IMR-90 (cell line): ENCODE measurements at regions not wholly inside any gene's neighbourhood (a gene's known extent, or its start where the extent isn't known, plus 50 kb on each side); places are given as distances from the start of the nearest gene placed in this dataset.

Experiments used
- ATAC-seq: fragments of 200-7000 bp; cut with Tn5 transposase; 2 replicates; pipeline ENCODE4 v1.9.1; 2020; ENCODE audit warnings: low read depth, mild to moderate bottlenecking, moderate library complexity
- BruUV-seq: library from RNA; stranded (reverse); fragments of 400-500 nt; replicated peaks from 2 replicates; lab custom pipeline; 2021; lab: Mats Ljungman, UMichigan
- CTCF ChIA-PET: fragments of 300-600 bp; formaldehyde crosslinking; extraction: SDS; loops from one replicate; lab custom pipeline; 2021; ENCODE audit warnings: antibody characterized with exemption; lab: Yijun Ruan, JAX
- POLR2A ChIA-PET: fragments of 300-600 bp; sonication (Branson Sonifier 250); formaldehyde crosslinking; loops from one replicate; lab custom pipeline; 2022; ENCODE audit warnings: antibody characterized with exemption; ENCODE audit not compliant: unreplicated experiment; lab: Charles Lee
- DNase-seq: peaks from one replicate; pipeline ENCODE4 v3.0.0; 2013
- H2AFZ ChIP-seq: replicated peaks from 2 replicates; pipeline ENCODE3; 2013; ENCODE audit warnings: low read length, mild to moderate bottlenecking; ENCODE audit not compliant: poor library complexity
- H2AK5ac ChIP-seq: 2 replicates; pipeline ENCODE4 v1.6.1; 2013; ENCODE audit warnings: low read depth, low read length, inconsistent platforms
- H2AK9ac ChIP-seq: replicated peaks from 2 replicates; pipeline ENCODE3; 2013; ENCODE audit warnings: mild to moderate bottlenecking, low read depth, low read length, moderate library complexity; ENCODE audit not compliant: poor library complexity
- H2BK120ac ChIP-seq: 2 replicates; pipeline ENCODE4 v1.6.1; 2013; ENCODE audit warnings: low read depth, low read length, inconsistent platforms
- H2BK15ac ChIP-seq: 3 replicates; pipeline ENCODE4 v1.6.1; 2013; ENCODE audit warnings: low read depth, low read length, inconsistent platforms
- H2BK20ac ChIP-seq: 2 replicates; pipeline ENCODE4 v1.6.1; 2013; ENCODE audit warnings: low read depth, mild to moderate bottlenecking, inconsistent platforms, low read length, moderate library complexity
- H2BK5ac ChIP-seq: 2 replicates; pipeline ENCODE4 v1.6.1; 2013; ENCODE audit warnings: mild to moderate bottlenecking, low read depth, low read length, inconsistent platforms; ENCODE audit not compliant: poor library complexity, severe bottlenecking
- H3K14ac ChIP-seq: replicated peaks from 2 replicates; pipeline ENCODE4 v1.6.1; 2013; ENCODE audit warnings: low read depth, low read length, inconsistent platforms
- H3K18ac ChIP-seq: 2 replicates; pipeline ENCODE4 v1.6.1; 2013; ENCODE audit warnings: low read depth, low read length, control low read depth
- H3K23ac ChIP-seq: 2 replicates; pipeline ENCODE4 v1.6.1; 2013; ENCODE audit warnings: low read depth, low read length, inconsistent platforms
- H3K27ac ChIP-seq: 2 replicates; pipeline ENCODE4 v1.5.1; 2013; ENCODE audit warnings: mild to moderate bottlenecking, control low read depth, low read length; ENCODE audit not compliant: insufficient read depth
- H3K27me3 ChIP-seq: 2 replicates; pipeline ENCODE4 v1.6.1; 2013; ENCODE audit warnings: low read length; ENCODE audit not compliant: control insufficient read depth, insufficient read depth
- H3K36me3 ChIP-seq: 2 replicates; pipeline ENCODE4 v1.6.1; 2013; ENCODE audit warnings: low read length, mixed read lengths; ENCODE audit not compliant: control insufficient read depth, insufficient read depth
- H3K4ac ChIP-seq: 2 replicates; pipeline ENCODE4 v1.6.1; 2013; ENCODE audit warnings: low read depth, low read length, inconsistent platforms
- H3K4me1 ChIP-seq: 2 replicates; pipeline ENCODE4 v1.6.1; 2013; ENCODE audit warnings: low read length, mixed read lengths; ENCODE audit not compliant: control insufficient read depth, insufficient read depth
- H3K4me2 ChIP-seq: 2 replicates; pipeline ENCODE4 v1.6.1; 2013; ENCODE audit warnings: low read depth, mild to moderate bottlenecking, control low read depth, low read length, moderate library complexity
- H3K4me3 ChIP-seq: 2 replicates; pipeline ENCODE4 v1.5.1; 2013; ENCODE audit warnings: low read depth, mild to moderate bottlenecking, control low read depth, low read length, moderate library complexity; ENCODE audit not compliant: insufficient read depth
- H3K56ac ChIP-seq: 2 replicates; pipeline ENCODE4 v1.6.1; 2013; ENCODE audit warnings: low read length, inconsistent platforms; ENCODE audit not compliant: insufficient read depth; ENCODE audit errors: extremely low read depth
- H3K79me1 ChIP-seq, 2 experiments: 2 replicates each; pipeline ENCODE4 v1.6.1; 2013; ENCODE audit warnings: low read length in 2 of 2, inconsistent platforms in 1 of 2, low read depth in 1 of 2
- H3K9ac ChIP-seq: 2 replicates; pipeline ENCODE4 v1.6.1; 2013; ENCODE audit warnings: low read depth, low read length, control low read depth
- H3K9me1 ChIP-seq: 2 replicates; pipeline ENCODE4 v1.6.1; 2013; ENCODE audit warnings: low read length, inconsistent platforms; ENCODE audit not compliant: insufficient read depth
- H3K9me3 ChIP-seq: 2 replicates; pipeline ENCODE4 v1.6.1; 2013; ENCODE audit warnings: low read length; ENCODE audit not compliant: control insufficient read depth, insufficient read depth
- H4K20me1 ChIP-seq: 2 replicates; pipeline ENCODE4 v1.6.1; 2013; ENCODE audit warnings: low read length, inconsistent platforms; ENCODE audit not compliant: insufficient read depth
- H4K5ac ChIP-seq: 2 replicates; pipeline ENCODE4 v1.6.1; 2013; ENCODE audit warnings: mild to moderate bottlenecking, low read depth, low read length, control low read depth
- H4K8ac ChIP-seq, 2 experiments: 2 replicates each; pipeline ENCODE4 v1.6.1; 2013; ENCODE audit warnings: low read depth in 2 of 2, low read length in 2 of 2, control low read depth in 1 of 2, inconsistent platforms in 1 of 2
- H4K91ac ChIP-seq: 2 replicates; pipeline ENCODE4 v1.6.1; 2013; ENCODE audit warnings: low read depth, low read length, inconsistent platforms; ENCODE audit not compliant: insufficient read depth
- CHD1 ChIP-seq: IDR thresholded peaks from 2 replicates; pipeline ENCODE4 v1.6.1; 2012; ENCODE audit warnings: low read depth, low read length, improper control_type of control experiment
- NFE2L2 ChIP-seq: fragments of 150-350 bp; IDR thresholded peaks from 2 replicates; pipeline ENCODE4 v1.6.1; 2016; ENCODE audit warnings: low read depth, mild to moderate bottlenecking, low read length
- RFX5 ChIP-seq: IDR thresholded peaks from 2 replicates; pipeline ENCODE4 v1.8.0; 2012; ENCODE audit warnings: low read depth, mild to moderate bottlenecking, low read length, moderate library complexity
- WGBS, 2 experiments: methylation state at CpG; one replicate each; pipeline versions ENCODE4 v1.1.5 to v1.1.7; 2013; ENCODE audit warnings: missing lambda C conversion rate in 2 of 2; ENCODE audit not compliant: insufficient read length in 1 of 2; ENCODE audit errors: extremely low coverage in 2 of 2; 5-methylcytosine and 5-hydroxymethylcytosine counted together
- dilution Hi-C: fragments of 300-500 bp; cut with HindIII; formaldehyde crosslinking; loops from one replicate; pipeline ENCODE4 v1.14.3; 2018; ENCODE audit warnings: low sequenced_read_pairs; ENCODE audit not compliant: unreplicated experiment
- in situ Hi-C: fragments of 300-500 bp; cut with MboI; formaldehyde crosslinking; loops from 3 replicates; pipeline ENCODE4 v1.14.3; 2019; ENCODE audit warnings: low sequenced_read_pairs, inconsistent platforms, mixed read lengths
- intact Hi-C: fragments of 100-400 bp; cut with micrococcal nuclease; formaldehyde crosslinking; loops from 2 replicates; pipeline ENCODE4 v1.10.0; 2022

- intact Hi-C loops, result no loop called here
- POLR2A ChIA-PET, result interaction anchor here (0.6 kb wide), 1 partner anchor 12 kb away, joined by 8 read pairs; no protein-coding TSS in a partner anchor
- ATAC-seq (no peak), DNase-seq (no peak)
- no peak overlapping the region for H2BK20ac ChIP-seq
- H3K9me1 ChIP-seq, result no peaks in the 10 kb centered on the region
- no CpG with 5 or more reads among the region's 2 CpGs for WGBS, 2 experiments
- no TSS peak for BruUV-seq
- no peak overlapping the region for H3K4me3 ChIP-seq
- H4K91ac ChIP-seq, result no peak overlapping the region
- no peaks in the 10 kb centered on the region for H3K36me3 ChIP-seq
- no peak overlapping the region for H3K14ac ChIP-seq
- no peaks in the 10 kb centered on the region for H4K20me1 ChIP-seq
- no peak for TF ChIP-seq NFE2L2
- TF ChIP-seq CHD1, result no peak
- TF ChIP-seq RFX5, result no peak
- in situ Hi-C loops, result no loop called here
- no peak overlapping the region for H3K4ac ChIP-seq
- no peak overlapping the region for H2BK15ac ChIP-seq
- H3K27ac ChIP-seq, result no peak overlapping the region
- dilution Hi-C loops, result no loop called here
- H4K8ac ChIP-seq, result no peak overlapping the region
- H3K27me3 ChIP-seq, result no peaks in the 10 kb centered on the region
- H2AK5ac ChIP-seq, result no peak overlapping the region
- no peaks in the 10 kb centered on the region for H3K4me1 ChIP-seq
- no peaks in the 10 kb centered on the region for H3K79me1 ChIP-seq
- H2BK120ac ChIP-seq, result no peak overlapping the region
- no peak overlapping the region for H3K4me2 ChIP-seq
- H2AK9ac ChIP-seq, result no peak overlapping the region
- H3K56ac ChIP-seq, result no peak overlapping the region
- no peak overlapping the region for H3K9ac ChIP-seq
- no peak overlapping the region for H2BK5ac ChIP-seq
- CTCF ChIA-PET, result no interaction called here
- no peak overlapping the region for H2AFZ ChIP-seq
- H4K5ac ChIP-seq, result no peak overlapping the region
- no peak overlapping the region for H3K18ac ChIP-seq
- H3K9me3 ChIP-seq, result peaks cover 9% of the 10 kb centered on the region
- H3K23ac ChIP-seq, result no peak overlapping the region
Observed at GRCh38 chr15:94555841-94556519, 324.6 kb downstream of the MCTP2 start.
